HG03378 (cell line): ENCODE measurements at regions not wholly inside any gene's neighbourhood (a gene's known extent, or its start where the extent isn't known, plus 50 kb on each side); places are given as distances from the start of the nearest gene placed in this dataset.
"Not testable (repeated sequence)": the region's sequence is repeated elsewhere in the genome, so short reads cannot be mapped to it uniquely, and the experiment has no call there.

Experiments used
- ATAC-seq: cut with Tn5 transposase; IDR thresholded peaks from one replicate; pipeline ENCODE4 v1.9.1; 2021; ENCODE audit warnings: mild to moderate bottlenecking, moderate library complexity; ENCODE audit not compliant: unreplicated experiment

DNA sequence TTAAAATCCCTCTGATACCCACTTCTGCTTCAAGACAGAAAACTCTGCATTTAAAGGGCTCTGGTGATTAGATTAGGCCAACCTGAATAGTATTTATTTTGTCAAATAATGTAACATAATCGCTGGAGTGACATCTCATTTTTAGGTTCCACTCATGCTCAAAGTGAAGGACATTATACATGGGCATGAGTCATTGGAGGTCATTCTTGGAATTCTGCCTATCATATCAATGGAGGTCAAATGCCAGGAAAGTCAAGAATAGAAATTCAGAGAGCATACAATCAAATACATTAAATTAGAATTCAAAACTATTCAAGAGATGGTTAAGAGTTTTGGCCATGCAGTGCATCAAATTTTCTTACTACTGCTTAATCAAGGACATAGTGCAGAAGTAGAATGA is 50.8 kb upstream of the PRSS1 start:
- ATAC-seq: no peak

DNA sequence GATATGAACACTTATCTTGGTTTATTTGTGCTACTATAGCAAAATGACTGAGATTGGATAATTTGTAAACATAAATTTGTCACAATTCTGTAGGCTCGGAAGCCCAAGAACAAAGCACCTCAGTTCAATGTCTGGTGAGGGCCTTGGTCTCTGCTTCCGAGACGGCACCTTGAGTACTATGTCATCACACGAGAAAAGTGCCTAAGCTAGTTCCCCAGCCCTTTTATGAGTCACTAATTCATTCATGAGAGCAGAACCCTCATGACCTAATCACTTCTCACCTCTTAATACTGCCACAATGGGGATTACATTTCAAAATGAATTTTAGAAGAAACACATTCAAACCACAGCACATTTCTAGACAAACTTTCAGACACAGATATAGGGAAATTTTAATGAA is 52.0 kb upstream of the PRSS1 start:
- ATAC-seq: no peak

DNA sequence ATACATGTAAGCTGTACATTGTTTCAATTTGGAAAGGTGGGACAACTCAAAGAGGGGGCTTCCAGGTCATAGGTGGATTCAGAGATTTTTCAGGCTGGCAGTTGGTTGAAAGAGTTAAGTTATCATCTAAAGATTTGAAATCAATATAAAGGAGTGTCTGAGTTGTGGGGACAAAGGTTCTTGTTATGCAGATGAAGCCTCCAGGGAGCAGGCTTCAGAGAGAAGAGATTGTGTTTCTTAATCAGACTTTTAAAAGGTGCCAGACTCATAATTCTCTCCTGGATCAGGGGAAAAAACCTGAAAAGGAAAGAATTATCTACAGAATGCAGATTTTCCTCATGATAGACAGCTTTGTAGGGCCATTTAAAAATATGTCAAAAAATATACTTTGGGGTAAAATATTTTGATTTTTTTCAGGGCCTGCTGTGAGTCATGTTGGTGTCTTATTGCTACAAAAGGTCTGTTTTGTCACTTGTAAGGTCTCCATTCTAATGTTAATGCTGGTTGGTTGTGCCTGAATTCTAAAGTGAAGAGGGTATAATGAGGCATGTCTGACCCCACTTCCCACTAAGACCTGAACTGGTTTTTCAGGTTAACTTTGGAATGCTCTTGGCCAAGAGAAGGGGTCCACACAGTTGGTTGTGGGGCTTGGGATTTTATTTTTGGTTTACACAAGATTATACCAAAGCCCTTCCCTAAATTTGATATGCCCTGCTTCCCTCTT is 52.7 kb upstream of the PRSS1 start:
- no peak for ATAC-seq

DNA sequence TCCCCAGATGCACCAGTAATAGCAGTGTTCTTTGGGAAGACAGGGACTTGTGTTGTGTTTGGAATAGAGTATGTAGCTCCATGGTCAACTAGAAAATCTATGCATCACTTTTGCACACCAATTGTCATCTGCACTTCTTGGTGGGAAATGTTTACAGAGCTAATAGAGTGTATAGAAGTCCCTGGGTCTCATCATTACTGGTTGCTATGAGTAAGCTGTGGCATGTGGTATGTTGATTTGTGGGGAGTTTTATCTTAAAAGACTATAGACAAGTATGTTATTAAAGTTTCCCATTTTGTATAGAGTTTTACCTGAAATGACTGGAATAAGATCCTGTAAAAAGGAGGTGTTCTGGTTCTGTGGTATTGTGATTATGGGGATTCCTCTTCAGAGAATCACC is 55.4 kb upstream of the PRSS1 start:
- ATAC-seq: no peak

DNA sequence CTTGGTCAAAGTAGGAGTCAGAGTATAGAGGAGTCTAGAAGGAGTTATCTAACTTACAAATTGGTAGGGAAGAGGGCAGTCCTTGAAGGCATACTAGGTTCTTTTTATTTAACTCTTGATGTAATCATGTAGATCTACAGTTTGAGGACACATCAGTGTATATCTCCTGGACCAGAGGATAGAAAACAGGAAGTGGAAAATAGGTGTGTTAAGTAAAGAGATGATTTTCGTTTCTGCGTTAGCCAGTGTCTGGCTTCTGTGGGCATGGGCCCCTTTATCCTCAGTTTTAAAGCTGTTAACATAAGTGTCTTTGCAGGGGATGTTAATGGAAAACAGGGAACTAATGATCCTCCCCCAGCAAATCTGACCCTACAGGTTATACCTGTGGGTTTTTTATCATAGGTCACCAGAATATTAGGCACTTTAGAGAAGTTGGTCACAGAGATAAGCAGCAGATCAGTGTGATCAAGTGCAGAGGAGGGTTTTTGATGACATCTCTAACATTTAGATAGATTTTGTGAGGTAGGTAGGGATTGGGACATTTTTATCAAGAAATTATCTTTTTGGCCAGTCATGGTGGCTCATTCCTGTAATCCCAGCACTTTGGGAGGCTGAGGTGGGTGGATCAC is 58.6 kb upstream of the PRSS1 start:
- no peak for ATAC-seq

DNA sequence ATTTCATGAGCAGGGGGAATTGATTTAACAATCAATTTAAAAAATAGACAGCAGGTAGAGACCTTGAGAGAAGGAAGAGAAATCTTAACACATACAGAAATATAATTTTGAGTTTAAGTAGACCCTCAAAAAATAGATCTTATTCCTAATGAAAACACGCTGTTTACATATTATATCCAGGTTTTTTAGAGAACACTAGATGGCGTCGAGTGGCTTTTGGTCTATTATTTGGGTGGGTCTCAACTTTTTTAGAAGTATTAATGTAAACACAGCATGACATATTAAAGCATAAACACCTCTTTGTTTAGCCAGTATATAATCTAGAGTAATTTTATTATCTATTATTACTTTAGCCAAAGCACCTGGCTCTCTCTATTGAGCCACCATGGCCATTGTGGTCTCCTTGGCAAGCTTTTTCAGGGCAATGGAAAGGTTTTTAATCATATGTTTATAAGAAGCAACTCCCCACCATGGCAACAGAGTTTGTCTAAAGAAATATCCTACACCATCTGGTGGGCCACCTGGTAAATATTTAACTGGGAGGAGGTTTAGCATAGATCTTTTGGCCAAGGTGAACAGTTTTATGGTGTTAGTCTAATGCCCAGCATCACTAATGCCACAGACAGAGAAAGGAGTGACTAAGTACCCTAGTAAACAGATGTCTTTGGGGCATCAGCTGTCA is 59.7 kb upstream of the PRSS1 start:
- ATAC-seq: no peak

DNA sequence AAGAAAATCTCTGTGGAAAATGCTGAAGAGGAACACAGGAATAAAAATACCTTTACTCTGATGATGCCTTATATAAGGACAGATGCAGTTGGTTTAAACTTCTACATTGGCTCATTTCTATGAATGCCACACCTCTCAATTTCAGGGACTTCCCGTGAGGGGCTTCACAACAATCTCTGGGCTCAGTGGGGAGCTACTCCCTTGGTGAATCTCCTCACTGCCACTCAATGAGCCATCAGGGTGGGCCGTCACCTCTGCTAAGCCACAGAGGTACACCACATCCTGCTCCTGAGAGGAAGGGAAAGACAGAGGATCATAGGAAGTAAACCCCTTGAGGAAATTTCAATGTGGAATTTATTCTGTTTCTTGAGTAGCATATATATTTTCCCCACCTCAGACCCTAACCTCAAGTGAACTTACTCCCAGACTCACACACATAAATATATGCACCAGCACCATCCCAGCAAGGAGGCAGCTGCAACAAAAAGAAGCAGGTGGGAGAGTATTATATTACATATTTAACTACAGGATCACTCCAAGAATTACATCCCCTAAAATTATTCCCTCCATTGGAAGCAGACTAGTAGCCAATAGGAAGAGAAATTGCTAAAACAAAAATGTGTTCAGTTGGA is 63.3 kb upstream of the PRSS1 start:
- no peak for ATAC-seq

DNA sequence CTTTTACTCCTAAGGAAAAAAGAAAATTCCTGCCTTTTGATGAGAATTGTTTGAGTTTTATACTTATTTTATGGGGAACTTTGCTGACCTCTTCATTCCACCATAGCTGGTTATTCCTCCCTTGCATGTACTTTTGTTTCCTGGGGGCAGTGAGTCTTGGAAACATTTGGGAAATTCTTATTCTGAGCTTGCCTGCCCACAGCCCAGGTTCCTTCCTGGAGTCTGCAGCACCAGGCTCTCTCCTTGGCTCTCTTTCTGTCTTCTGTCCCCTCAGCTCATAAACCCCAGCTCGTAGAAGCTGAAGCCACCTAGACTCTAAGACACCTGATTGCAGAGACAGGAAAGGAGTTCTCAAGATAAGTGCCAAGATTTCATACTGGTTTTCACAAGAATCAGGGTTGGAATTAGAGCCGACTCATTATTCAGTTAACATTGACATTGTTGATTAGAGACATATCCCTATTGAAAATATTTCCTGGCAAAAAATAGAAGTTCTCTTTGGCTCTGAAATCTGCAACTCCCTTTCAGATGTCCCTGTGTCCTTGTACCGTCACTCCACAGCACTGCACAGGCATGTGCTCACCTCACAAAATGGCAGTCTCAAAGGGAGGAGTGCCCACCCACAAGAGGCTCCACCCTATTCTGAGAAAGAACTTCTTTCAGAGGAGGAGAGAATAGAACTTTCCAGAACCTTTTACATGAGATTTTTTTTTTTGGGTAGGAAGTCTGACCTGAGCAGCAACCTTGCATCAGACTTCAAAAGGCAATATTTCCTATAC is 67.8 kb upstream of the PRSS1 start:
- no peak for ATAC-seq

DNA sequence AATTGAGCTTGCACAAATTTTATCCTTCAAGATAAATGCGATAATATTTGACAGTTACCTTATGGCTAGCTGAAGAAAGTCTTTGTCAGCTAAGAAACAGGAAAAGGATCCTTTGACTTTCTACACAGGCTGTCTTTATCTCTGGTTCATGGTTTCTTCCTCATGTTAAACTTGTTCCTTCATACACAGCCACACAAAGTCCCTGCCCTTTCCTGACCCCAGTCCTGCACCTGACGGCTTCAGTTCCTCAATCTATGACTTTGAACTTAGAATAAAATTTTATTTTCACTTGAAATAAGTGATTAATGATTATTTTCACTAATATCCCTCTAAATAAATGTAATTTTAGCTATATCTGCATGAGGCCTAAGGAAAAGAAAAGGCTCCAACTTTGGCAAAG is 77.8 kb upstream of the PRSS1 start:
- ATAC-seq: no peak

DNA sequence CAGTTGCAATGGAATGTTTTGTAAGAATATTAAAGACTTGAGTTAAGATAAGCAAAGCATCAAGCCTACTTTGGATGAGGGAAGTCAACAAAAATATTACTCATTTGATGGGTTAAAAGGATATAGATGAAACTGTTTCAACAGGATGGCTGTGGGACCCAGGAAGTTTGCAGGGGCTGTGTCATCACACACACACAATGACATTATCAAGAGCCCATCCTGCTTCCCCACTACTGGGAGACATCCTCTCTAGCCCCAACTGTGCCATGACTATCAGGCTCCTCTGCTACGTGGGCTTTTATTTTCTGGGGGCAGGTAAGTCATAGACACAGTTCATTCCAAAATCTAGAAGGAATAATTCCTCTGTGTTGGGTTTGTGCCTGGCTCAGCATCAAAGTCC is 78.8 kb upstream of the PRSS1 start:
- ATAC-seq: no peak

DNA sequence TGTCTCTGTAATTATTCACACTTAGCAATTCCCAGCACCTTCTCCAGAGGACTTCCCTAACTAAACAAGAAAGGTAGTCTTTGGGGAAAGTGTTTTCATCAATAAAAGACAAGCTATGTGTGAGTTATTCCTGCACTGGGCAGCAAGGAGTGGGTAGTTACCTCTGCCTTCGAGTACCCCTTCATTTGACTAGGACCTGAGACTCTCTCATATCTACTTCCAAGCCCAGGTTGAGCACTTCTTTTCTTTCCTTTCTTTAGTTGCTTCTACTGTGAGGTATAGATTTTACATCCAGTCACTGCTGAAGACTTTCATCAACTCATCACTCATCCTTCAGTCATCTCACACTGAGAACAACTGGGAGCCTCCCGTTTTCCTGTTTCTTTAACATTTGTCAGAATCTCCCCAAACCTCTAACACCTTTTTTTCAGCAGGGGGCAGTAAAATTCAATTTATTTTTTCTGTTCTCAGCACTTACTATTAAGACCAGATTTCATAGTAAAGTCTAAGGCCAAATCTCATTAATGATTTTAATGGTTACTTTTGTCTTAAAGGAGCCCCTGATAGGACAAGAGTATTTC is 80.1 kb upstream of the PRSS1 start:
- no peak for ATAC-seq

DNA sequence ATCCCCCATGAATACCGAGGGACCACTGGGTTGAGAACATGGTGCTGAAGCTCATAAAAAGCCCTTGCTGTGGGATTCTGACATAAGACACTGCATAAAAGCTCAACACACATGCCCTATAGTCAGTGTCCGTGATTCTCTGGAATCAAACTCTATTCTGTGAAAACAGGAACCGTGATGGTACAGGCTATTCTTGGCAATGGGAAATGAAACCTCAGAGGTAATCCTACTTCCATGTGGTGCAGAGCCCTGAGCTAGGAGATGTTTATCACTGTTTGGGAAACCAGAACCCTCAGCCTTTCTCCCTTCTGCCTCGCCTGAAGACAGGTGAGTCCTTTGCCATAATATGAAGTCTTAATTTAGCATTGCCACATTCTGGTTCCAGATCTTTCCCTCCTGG is 80.8 kb upstream of the PRSS1 start:
- peak; percentile 68 for ATAC-seq

DNA sequence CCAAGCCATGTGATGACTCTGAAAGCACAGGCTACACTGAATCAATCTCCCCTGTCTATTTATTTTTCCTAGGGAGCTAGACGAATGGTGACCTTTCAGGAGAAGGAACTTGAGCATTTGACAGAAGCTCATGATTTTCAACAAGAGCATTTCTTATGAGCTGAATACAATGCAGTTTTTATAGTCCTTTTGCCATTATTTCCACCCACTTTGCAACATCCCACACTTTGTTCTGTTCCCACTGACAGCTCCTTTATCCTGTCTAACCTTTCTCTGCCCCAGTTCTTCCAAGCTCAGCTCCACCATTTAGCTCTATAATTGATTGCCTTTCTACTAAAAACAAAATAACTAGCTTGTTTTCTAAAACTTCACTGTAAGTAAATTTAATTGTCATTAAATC is 91.9 kb upstream of the PRSS1 start:
- no peak for ATAC-seq

DNA sequence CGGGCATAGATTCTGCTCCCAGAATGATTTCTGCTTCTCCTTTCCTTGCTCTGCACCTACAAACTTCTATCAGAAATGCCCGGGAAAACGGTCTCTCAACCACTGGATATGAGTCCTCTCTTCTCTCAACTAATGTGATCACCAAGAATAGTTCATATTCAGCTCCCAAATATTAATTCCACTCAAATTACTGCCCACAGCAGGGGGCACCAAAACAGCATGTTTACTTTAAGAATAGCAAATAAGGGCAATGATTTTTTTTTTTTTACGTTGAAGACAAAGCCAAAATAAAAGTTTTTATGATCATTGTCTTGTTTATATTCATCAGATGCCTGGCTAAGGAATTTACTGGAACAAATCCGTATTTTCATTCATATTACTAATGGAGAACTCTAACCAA is 94.9 kb upstream of the PRSS1 start:
- no peak for ATAC-seq

DNA sequence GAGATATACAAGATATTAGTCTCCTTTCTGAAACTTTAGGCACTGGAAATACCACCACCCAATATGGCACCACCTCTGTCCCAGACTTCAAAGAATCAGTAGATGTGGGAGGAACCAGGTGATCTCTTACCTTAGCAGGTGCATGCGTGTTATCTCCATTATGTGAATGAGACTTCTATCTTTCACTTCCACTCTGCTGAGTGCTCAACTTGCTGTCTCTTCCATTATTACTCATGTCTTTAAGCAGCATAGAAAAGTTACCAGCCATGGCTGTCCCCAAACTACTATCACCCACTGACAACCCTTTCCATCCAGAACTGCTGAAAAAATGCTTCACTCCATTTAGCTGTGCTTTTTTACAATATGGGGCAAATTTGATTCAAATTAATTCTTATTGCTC is 101.5 kb upstream of the PRSS1 start:
- no peak for ATAC-seq

DNA sequence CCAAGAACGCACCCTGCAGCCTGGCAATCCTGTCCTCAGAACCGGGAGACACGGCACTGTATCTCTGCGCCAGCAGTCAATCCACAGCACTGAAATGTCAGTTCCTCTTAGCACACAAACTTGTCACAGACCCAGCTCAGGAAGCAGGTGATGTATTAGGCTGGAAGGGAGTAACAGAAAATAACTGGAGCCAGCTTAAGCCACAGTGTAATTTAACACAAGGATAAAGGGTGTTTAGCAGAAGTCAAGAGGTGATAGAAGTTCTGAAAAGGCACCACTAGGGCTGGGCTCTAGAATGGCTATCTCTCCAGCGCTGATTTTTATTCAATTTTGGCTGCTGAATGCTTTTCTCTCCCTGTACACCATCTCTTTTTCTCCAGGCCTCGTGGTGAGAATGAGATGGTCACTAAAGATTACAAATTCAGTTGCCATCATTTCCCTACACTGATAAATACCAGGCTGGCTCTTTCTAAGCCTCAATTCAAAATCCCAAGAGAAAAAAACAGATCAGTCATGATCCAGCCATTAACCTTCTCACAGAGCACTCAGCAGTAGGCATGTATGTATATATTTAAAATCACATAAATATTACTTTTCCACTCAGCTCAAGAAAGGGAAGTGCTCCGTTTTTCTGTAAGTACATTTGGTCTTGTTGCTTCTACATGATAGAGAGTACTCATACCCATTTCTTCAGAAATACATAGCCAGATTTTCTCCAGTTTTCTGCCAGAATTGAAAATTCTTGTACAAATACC is 102.7 kb upstream of the PRSS1 start:
- ATAC-seq: no peak

DNA sequence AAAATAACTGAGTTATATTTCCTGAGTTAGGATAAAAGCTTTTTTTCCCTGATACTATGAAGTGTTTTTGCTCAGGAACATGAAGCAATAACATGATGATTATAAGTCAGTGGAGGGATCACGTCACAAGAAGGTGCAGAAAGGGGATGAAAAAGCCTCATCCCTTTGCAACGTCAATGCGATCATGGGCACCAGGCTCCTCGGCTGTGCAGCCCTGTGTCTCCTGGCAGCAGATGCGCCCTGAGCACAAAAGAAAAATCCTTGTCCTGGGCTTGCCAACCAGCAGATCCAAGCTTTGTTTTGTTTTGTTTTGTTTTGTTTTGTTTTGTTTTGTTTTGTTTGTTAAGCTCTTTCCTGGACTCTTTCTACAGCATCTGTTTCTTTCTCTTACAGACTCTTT is 103.5 kb upstream of the PRSS1 start:
- ATAC-seq: no peak

DNA sequence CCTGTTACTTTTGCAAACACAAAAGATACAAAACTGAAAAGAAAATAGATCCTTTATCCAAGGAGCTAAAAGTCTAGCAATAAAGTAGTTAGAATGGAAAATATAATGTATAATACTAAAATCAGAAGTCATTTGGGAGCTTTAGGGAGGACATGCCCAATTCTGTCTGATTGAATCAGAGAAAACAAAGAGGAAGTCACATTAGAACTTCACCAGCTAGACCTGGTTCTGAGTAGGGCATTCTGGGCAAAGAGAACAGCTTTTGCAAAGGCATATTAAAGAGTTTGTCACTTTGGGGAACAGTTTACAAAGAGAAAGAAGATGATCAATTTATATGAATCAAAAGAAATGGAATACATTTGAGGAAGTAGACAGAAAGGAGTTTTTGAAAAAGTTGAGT is 107.0 kb upstream of the PRSS1 start:
- no peak for ATAC-seq

DNA sequence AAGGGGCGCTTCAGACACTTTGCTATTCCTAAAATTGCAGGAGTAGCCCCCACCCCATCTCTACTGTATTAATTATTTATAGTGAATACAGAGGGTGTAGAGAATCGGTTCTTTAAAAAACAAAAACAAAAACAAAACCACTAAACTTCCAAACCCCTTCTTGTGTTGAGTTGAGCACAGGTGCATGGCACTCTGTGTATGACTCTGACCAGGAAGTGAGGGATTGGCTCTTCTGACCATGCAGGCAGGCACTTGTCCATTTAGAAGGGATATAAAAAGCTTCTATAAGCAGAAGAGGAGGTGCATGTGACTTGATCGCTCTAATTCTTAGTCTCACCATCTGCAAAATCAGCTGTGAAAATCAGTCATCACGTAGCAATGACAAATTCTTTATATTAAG is 108.0 kb upstream of the PRSS1 start:
- ATAC-seq: not testable (repeated sequence)

DNA sequence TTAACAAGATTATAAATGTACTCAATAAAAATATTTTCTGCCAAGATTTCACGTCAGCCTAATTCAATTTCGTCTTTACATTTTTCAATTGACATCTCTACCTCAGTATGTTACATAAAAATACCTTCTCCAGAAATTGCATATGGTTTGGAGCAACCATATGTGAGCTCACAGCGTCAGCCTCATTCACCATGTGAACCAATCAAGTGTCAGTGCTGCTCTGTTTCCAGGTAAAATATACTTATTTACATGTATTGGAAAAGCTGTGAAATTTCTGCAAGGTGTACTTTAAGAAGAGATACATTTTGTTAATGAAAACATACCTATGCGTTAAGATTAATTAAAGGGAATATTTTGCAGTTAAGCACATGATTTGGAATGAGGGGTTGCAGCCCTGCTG is 110.7 kb upstream of the PRSS1 start:
- ATAC-seq: no peak
